UCSD-AML1 (cell line): ENCODE measurements at regions not wholly inside any gene's neighbourhood (a gene's known extent, or its start where the extent isn't known, plus 50 kb on each side); places are given as distances from the start of the nearest gene placed in this dataset.
"Not testable (repeated sequence)": the region's sequence is repeated elsewhere in the genome, so short reads cannot be mapped to it uniquely, and the experiment has no call there.

Experiments
- DNase-seq: peaks from one replicate; lab custom pipeline; 2025; ENCODE audit not compliant: unreplicated experiment; lab: John Stamatoyannopoulos, UW

GRCh38 chr2:113386780-113387433 lies 50.6 kb upstream of the ZNG1B start:
- not testable (repeated sequence) for DNase-seq

GRCh38 chr2:113379621-113380020 lies 57.9 kb upstream of the ZNG1B start:
- not testable (repeated sequence) for DNase-seq

GRCh38 chr2:113376913-113377445 lies 60.5 kb upstream of the ZNG1B start:
- no peak for DNase-seq

GRCh38 chr2:113376253-113376912 lies 61.1 kb upstream of the ZNG1B start:
- DNase-seq = no peak

- not testable (repeated sequence) for DNase-seq
Observed at GRCh38 chr2:113374857-113375256, 62.6 kb upstream of the ZNG1B start.

DNA sequence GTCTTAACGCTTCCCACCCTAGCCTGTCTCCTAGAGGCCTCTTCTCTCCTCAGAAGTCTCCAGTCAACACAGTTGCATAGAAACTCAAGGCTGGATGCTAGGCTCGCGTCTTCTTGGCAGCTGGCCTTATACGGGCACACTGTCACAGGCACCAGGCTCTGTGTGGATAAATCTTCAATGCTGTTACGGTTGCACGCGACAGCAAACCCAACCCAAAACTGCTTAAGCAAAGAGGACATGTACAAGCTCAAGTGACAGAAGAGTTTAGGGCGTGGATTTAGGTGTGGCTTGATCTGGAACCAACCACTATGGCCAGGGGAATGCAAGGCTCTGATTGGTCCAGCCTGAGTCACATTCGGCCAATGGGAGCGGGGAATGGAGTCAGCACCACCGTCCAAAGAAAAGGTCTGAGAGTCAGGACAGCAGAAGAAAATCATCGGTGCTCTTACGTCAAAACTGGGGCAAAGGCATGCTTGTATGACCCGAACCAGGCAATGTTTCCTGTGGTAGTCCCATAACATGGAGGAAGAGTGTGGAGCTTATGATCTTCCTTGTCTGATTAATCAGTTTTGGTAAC lies 65.1 kb upstream of the ZNG1B start:
- DNase-seq = not testable (repeated sequence)

DNA sequence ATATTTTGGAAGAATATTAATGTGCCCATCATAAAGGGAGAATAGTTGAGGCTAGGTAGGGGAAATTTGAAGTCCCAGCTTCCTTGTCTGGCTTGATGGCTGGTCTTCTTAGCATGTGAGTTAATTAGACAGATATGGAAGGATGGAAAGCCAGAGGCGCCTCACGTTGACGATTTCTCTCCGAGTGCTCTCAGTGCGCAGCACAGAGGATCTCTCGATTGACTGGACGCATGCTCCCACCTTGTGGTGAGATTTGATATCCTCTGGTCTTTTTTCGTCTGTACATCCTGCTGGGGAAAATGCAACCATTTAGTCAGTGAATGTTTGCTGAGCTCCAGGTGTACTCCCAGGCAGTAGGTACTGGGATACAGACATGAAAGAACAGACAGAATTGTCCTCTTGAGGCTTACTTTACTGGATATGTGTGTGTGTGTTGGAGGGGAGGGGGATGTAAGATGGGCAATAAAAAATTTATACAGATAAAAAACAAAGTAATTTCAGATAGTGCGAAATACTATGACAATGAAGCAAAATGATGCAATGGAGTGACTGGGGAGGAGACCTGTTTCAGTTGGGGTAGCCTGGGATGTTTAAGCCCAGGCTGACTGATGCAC lies 66.9 kb upstream of the ZNG1B start:
- no peak for DNase-seq

- DNase-seq = no peak
Observed at GRCh38 chr2:113370030-113370429, 67.5 kb upstream of the ZNG1B start.

- not testable (repeated sequence) for DNase-seq
Observed at GRCh38 chr2:113368581-113368980, 68.9 kb upstream of the ZNG1B start.

GRCh38 chr2:113366821-113367220 lies 70.7 kb upstream of the ZNG1B start:
- DNase-seq = not testable (repeated sequence)

DNA sequence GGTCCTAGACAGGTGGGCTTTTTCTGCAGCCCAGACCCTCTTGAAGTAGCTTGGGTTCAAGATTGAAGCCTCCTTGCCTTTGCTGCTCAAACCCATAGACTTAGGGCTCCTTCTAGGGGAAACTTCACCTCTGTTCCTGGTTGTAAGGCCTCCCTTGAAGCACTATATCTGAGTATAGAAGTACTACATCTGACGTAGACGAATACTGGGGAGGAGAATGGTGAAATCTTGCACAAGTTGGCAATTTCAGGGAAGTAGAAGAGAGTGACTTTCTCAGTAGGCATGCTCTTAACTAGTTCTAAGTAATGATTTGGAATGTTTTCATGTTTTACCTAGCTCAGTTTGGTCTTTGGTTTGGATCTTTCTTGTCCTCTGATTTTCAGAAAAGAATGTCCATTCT lies 71.7 kb upstream of the ZNG1B start:
- not testable (repeated sequence) for DNase-seq

DNA sequence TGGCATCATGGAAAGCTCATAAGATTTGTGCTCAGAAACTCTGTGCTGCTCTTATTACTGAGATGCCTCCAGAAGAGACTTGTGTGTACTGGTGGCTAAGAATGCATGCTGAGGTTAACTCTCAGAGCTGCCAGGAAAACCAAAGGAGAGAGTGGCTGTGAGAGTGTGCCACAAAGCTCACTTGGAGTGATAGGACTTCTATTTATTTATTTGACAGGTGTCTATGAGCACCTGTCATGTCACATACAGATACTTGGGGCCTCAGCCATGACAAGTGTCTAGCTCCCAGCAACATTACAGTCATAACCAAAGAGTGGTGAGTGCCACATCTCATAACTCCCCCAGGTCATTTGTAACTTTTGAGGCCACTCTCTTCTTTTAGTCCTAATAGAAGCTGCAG lies 72.2 kb upstream of the ZNG1B start:
- not testable (repeated sequence) for DNase-seq

DNA sequence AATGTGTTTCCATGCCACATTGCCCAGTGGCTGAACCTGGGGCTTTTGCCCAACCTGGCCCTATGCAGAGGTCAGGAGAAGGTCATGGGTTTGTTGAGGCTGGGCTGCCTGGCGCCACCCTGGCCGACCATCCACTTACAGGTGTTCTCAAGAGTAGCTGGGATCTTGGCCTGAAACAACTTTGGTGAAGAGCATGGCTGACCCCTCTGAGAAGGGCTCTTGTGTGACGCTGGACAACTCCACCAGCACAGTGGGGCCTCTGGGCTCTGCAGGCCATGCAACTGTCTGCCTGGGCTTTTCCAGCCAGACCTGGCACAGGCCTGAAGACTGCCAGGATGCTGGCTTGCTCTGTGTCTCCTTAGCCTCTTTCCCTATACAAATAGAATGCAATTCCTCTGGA lies 76.4 kb upstream of the ZNG1B start:
- DNase-seq = no peak

DNA sequence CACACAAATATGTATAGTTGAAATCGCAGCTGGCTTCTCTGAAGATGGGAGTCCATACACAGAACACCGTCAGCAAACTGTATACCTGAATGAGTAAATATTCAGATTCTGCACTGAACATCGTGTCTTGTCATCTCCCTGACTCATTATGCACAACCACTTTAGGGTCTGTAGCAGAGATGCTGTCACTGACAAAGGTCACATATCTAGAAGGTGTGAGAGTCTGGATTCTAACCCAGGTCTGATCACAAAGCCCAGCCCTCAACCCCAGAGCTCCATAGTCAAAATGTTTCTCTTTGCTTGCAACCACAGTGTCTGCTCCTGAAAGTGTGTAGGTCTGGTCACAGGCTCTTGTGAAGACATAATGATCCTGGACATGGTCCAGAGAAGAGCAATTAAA lies 78.3 kb upstream of the PAX8 start:
- DNase-seq = no peak

DNA sequence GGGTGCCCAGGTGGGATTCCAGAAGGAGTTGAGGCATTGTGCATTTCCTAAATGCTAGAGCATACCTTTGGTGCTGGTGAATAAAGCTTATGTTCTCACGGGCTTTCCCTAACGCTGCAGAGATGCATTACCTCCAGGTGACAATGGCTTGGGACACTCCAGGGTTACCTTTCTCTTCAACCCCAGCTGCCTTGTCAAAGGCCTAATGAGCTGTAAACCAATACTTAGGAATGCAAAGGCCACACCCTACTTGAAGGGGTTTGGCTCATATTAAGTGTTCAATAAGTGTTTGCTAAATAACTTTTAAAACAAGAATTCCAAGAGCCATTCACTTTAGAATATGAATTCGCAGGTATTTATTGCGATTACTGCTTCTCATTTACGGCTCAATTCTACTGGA lies 77.6 kb upstream of the PAX8 start:
- not testable (repeated sequence) for DNase-seq

DNA sequence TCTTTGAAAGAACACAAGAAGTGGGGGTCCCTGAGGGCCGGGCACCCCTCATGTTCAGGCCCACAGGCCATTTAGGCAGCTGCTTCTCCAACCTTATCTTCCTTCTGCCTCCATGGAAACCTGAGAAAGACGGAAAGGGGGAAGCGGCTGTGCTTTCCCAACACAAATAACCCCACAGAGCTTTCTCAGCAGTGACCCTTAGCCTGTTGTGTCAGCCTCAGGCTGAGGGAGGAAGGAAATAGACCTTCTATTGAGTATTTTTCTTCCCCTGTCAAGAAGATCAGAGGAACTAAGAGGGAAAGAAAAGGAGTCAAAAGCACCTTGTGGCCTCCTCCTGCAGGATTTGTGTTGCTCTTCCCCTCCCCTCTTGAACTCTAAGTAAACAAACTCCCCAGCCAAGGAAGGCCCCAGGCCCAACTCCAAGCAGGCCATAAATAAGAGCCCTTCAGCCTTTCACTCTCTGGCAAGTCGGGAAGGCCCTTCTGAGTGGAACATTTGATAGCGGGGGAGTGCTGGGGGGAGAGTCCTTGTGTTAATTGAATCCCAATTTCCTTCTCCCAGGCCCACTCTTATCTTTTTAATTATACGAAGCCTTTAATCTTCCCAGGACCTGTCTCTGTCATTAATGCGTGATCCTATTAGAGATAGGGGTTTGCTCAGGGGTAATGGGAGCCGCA lies 76.8 kb upstream of the PAX8 start:
- not testable (repeated sequence) for DNase-seq

- DNase-seq = no peak
Observed at GRCh38 chr2:113351375-113352355, 72.9 kb upstream of the PAX8 start.

DNA sequence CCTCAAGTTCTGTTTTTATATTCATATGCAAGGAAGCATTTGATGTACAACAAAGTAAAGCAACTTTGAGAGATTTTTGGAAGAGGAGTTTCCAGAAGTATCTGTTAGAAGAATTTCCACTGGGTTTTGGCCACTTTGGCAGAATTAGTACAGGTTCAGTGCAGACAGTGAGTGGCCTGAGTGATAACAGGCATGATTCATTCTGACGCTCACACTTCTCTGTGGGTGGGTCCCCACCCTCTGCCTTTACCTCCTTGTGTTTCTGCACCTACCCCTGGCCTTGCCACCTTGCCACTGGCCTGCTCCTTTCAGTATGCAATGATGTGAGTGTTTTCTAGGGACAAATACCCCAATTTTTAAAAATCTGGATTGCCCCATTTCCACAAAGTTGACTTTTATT lies 65.1 kb upstream of the PAX8 start:
- DNase-seq = not testable (repeated sequence)

DNA sequence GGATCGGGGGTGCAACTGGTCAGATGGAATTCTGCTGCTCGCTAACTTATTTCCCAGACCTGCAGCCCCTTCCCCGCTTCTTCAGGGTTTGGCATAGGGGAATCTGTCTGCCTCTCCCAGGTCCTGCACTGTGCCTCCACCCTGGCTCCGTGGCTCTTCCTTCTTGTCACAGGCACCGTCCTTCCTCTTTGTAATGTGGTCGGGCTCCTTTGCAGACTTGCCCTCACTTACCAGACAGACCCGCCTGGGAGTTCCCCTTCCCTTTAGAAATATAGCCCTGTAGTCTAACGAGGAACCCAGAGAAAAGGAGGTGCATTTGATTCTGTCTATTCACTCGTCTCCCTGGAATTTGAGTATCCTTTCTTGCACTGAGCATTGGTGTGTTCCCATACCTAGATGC lies 63.9 kb upstream of the PAX8 start:
- DNase-seq = peak; percentile 38

GRCh38 chr2:113341870-113342253 lies 63.1 kb upstream of the PAX8 start:
- not testable (repeated sequence) for DNase-seq
